Stimulated activated CD4-positive, alpha-beta T cell treated with anti-CD3 and anti-CD28 coated beads, Interleukin-1b, Interleukin-23, amount 100 ng/mL, for 1 hour (primary cell): ENCODE measurements at regions not wholly inside any gene's neighbourhood (a gene's known extent, or its start where the extent isn't known, plus 50 kb on each side); places are given as distances from the start of the nearest gene placed in this dataset.
"Not testable (repeated sequence)": the region's sequence is repeated elsewhere in the genome, so short reads cannot be mapped to it uniquely, and the experiment has no call there.

Experiments used
- DNase-seq, 2 donors: peaks; one replicate each; pipeline ENCODE4 v3.0.0-alpha.2; 2020; ENCODE audit warnings: low read depth in 2 of 2

- no peak for DNase-seq
Observed at GRCh38 chr5:2105141-2105540, 222.4 kb upstream of the IRX4 start.

DNA sequence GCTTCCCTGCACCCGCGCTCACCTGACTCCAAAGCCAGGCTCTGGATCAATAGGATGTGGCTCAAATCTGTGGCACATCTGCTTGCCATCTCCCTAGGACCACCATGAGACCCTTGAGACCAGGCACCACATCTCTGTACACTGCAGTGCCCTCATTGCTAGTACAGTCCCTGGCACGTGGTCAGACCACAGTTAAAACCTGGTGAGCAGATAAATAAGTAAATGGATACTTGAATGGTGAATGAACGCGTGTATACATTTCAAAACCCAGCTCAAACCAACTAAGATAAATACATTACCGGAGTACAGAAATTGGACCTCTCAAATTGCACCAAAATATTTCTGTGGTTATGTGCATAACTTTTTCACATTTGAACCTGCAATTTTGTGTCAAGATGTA lies 221.2 kb upstream of the IRX4 start:
- no peak for DNase-seq

- no peak for DNase-seq
Observed at GRCh38 chr5:2102819-2103776, 220.4 kb upstream of the IRX4 start.

DNA sequence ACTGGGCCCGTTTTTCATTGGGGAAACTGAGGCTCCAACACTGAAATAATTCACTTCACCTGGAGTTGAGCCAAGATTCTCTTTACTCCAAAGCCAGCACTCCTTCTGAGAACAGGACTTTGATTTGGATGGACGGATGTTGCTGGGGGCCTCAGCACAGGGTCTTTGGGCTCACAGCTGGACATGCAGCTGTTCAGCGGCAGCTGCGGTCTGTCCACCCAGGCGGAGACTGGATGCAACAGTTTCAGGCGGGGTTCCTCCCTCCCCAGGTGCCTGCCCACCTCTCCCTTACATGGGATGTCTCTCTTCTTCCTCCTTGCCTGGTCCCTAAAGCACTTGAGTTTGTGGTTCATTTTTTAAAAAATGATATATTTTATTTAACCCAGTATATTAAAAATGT lies 219.0 kb upstream of the IRX4 start:
- DNase-seq = no peak

- no peak for DNase-seq
Observed at GRCh38 chr5:2096887-2097505, 214.3 kb upstream of the IRX4 start.

DNA sequence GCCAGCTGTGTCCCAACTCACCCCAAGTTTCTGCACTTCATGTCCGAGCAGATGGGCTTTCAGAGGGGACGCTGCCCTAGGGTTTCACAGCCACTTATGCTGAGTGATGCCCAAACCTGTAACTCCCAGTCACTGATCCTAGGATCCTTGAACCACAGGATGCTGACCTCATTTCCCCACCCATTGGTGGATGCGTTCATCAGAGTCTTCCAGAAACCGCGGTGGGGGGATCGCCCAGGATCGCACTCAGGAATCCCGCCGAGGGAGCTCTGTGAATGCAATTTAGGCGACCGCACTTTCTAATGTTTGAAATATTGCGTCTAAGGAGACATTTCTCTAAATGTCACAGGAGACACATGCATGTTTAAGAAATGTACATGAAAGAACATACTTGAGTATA lies 212.3 kb upstream of the IRX4 start:
- DNase-seq = no peak

DNA sequence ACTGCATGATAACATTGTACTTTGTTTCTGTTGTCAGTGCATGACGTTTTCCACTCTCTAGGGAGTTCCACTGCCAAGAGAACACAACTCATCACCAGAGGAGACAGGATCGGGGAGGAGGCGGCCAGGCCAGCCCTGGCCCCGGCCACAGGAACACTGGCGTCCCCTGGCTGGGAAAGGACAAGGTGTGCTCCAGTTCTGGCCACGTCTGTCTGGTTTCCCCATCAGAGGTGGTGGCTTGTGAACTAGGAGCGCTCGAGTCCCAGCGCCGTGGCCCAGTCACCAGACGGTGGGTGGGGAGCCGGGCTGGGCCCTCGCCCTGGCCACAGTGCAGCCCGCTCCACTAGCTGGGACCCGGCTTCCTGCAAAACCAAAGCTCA lies 211.9 kb upstream of the IRX4 start:
- no peak for DNase-seq

- DNase-seq = no peak
Observed at GRCh38 chr5:2093859-2094615, 211.3 kb upstream of the IRX4 start.

GRCh38 chr5:2091921-2092320 lies 209.2 kb upstream of the IRX4 start:
- no peak for DNase-seq

DNA sequence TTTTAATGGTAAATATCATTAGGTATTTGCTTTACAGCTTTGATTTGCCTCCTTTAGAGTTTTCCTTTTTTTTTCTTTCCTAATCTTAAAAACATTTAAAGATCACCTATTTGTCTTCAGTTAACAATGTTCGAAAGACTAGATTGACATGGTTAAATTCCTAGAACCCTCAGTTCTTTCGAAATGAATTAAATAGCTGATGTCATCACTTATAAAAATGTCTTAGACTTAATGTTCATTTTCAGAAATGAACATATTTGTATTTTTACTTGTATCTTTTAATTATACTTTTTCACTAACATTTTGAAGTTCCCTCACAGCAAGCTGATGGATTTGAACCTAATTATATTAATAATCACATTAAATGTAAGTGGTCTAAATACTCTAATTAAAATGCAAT lies 205.3 kb upstream of the IRX4 start:
- no peak for DNase-seq

DNA sequence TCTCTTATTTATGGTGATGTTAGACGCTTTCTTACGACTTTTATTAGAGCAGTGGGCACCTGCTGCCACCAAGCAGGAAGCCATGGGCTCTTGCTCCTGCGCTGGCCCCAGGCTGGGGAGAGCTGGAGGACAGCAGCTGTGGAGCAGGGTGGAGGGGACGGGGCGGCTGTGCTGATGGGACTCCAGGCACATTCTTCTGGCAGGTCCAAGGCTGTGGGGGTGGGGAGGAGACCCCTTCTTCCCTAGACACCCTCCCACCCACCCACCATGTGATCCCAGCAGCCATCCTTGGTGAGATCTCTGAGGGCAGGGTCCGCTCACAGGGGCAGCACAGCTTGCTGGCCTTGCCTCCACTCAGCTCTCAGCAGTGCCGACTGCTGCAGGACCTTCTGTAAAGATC lies 192.6 kb upstream of the IRX4 start:
- DNase-seq = no peak

GRCh38 chr5:2071562-2071961 lies 188.8 kb upstream of the IRX4 start:
- DNase-seq = no peak

- not testable (repeated sequence) for DNase-seq
Observed at GRCh38 chr5:2070787-2071186, 188.1 kb upstream of the IRX4 start.

GRCh38 chr5:2068531-2068930 lies 185.8 kb upstream of the IRX4 start:
- no peak for DNase-seq

DNA sequence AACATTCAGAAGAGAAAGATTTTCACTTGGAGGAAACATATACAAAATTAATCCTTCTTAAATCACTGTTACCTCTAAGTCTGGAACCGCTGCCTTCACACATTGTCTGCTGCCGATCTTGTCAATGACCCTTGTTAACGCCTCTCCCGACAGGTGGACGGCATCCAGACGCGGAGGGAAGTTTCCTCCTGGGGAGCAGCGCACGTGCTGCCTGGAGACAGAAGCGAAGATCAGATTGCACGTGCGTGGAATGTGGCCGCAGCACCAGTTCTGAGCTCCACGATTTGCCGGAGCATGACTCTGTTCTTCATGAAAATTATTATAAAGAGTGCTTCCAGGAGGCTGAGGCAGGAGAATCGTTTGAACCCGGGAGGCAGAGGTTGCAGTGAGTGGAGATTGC lies 183.6 kb upstream of the IRX4 start:
- DNase-seq = no peak

GRCh38 chr5:2063380-2063779 lies 180.7 kb upstream of the IRX4 start:
- not testable (repeated sequence) for DNase-seq

DNA sequence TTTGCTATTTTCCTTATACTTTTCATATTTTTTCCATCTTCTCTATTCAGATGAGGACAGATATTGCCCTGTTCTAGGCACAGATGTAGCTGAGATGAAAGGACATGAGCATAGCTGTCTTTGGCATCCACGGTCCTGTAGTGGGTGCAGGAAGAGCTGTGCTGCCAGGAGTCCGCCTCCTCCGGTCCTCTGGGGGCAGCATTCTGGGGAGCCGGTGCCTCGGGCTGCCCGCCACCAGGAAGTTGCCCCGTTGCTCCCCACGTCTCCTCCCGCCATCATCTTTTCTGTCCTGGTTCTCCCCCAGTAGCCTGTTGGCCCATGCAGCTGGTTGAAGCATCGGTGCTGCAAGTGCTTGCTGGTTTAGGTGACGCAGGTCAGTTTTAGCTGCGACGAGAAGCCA lies 170.0 kb upstream of the IRX4 start:
- no peak for DNase-seq

GRCh38 chr5:2049876-2050275 lies 167.2 kb upstream of the IRX4 start:
- DNase-seq = no peak

- DNase-seq = no peak
Observed at GRCh38 chr5:2048664-2049063, 165.9 kb upstream of the IRX4 start.

DNA sequence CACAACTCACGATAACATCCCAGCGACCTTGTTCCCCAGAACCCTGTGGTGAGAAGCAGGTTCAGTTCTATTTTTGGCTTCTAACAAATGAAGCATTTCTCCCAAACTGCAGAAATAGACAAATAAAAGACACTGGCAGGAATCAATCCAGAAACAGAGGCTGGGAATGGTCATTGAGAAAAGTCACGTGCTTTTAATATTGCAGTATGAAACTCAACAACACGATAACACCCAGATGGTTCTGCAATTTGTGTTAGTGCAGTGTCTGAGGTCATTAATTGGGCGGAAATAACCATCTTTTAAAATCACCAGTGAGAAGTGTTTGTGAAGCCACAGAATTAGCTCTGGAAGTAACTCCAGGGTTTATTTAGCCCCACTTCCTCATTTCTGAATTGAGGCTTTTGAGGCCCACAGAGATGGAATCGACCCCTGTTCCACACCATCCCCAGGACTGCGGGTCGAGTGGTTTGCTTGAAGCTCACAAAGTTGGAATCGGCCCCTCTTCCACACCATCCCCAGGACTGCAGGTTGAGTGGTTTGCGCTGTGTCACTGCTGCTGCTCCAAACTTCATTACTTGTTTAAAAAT lies 164.7 kb upstream of the IRX4 start:
- no peak for DNase-seq

GRCh38 chr5:2044041-2044440 lies 161.3 kb upstream of the IRX4 start:
- DNase-seq = no peak

- no peak for DNase-seq
Observed at GRCh38 chr5:2039180-2039531, 156.4 kb upstream of the IRX4 start.
